Smooth muscle cell (in vitro differentiated cells): ENCODE measurements at regions not wholly inside any gene's neighbourhood (a gene's known extent, or its start where the extent isn't known, plus 50 kb on each side); places are given as distances from the start of the nearest gene placed in this dataset.

Experiments used
- DNase-seq: peaks from one replicate; lab custom pipeline; 2025; ENCODE audit not compliant: unreplicated experiment; lab: John Stamatoyannopoulos, UW
- H2AFZ ChIP-seq: fragments of 200-600 bp; sonication (generic); 2 replicates; pipeline ENCODE4 v1.6.0; 2016; ENCODE audit warnings: antibody characterized with exemption, low read depth, mild to moderate bottlenecking
- H3F3A ChIP-seq: fragments of 200-600 bp; sonication (generic); 2 replicates; pipeline ENCODE4 v1.6.0; 2017; ENCODE audit warnings: antibody characterized with exemption, low read depth
- H3K27ac ChIP-seq: fragments of 200-600 bp; sonication (generic); 2 replicates; pipeline ENCODE4 v1.5.1; 2016; ENCODE audit warnings: low read depth, mild to moderate bottlenecking
- H3K27me3 ChIP-seq: fragments of 200-600 bp; sonication (generic); 2 replicates; pipeline ENCODE4 v1.6.1; 2016; ENCODE audit warnings: low read depth, mild to moderate bottlenecking
- H3K36me3 ChIP-seq: fragments of 200-600 bp; sonication (generic); 2 replicates; pipeline ENCODE4 v1.5.1; 2016; ENCODE audit warnings: low read depth
- H3K4me1 ChIP-seq: fragments of 200-600 bp; sonication (generic); 2 replicates; pipeline ENCODE4 v1.5.1; 2016; ENCODE audit warnings: low read depth
- H3K4me2 ChIP-seq: fragments of 200-600 bp; sonication (generic); 2 replicates; pipeline ENCODE4 v1.6.0; 2016; ENCODE audit warnings: mild to moderate bottlenecking
- H3K4me3 ChIP-seq: fragments of 200-600 bp; sonication (generic); 2 replicates; pipeline ENCODE4 v1.5.1; 2016; ENCODE audit warnings: mild to moderate bottlenecking
- H3K79me2 ChIP-seq: fragments of 200-600 bp; sonication (generic); 2 replicates; pipeline ENCODE4 v1.6.0; 2016; ENCODE audit warnings: low read depth, mild to moderate bottlenecking
- H3K9ac ChIP-seq: fragments of 200-600 bp; sonication (generic); 2 replicates; pipeline ENCODE4 v1.6.0; 2016; ENCODE audit warnings: low read depth
- H3K9me3 ChIP-seq: fragments of 200-600 bp; sonication (generic); replicated peaks from 2 replicates; pipeline ENCODE4 v1.5.1; 2016; ENCODE audit warnings: low read depth
- H4K20me1 ChIP-seq: fragments of 200-600 bp; sonication (generic); 2 replicates; pipeline ENCODE4 v1.6.0; 2016; ENCODE audit warnings: low read depth
- CTCF ChIP-seq: fragments of 200-600 bp; sonication (generic); IDR thresholded peaks from 2 replicates; pipeline ENCODE4 v1.5.1; 2017; ENCODE audit warnings: borderline replicate concordance, mild to moderate bottlenecking, antibody characterized with exemption; ENCODE audit not compliant: insufficient read depth, poor library complexity, severe bottlenecking
- WGBS: methylation state at CpG from one replicate; pipeline ENCODE4 v1.1.7; 2016; ENCODE audit warnings: low lambda C conversion rate; 5-methylcytosine and 5-hydroxymethylcytosine counted together

- no peak for TF ChIP-seq CTCF
- H3K4me1 ChIP-seq: no peaks in the 10 kb centered on the region
Measured at GRCh38 chrX:74147439-74147838, 156.5 kb upstream of the ZCCHC13 start.

GRCh38 chrX:74138943-74139342 is 165.0 kb upstream of the ZCCHC13 start:
- Histone ChIP-seq H3K36me3 (no peaks in the 10 kb centered on the region), H4K20me1 (no peaks in the 10 kb centered on the region), H3K9ac (no peak overlapping the region), H3K27ac (no peak overlapping the region), H3K4me3 (no peak overlapping the region), H3F3A (no peaks in the 10 kb centered on the region), H3K4me1 (no peaks in the 10 kb centered on the region), H3K79me2 (no peaks in the 10 kb centered on the region), H2AFZ (no peak overlapping the region), H3K9me3 (no peaks in the 10 kb centered on the region), H3K4me2 (no peak overlapping the region), H3K27me3 (no peaks in the 10 kb centered on the region)
- no peak for TF ChIP-seq CTCF
- no peak for DNase-seq

More at GRCh38 chrX:74147439-74147838, 156.5 kb upstream of the ZCCHC13 start:
- no peaks in the 10 kb centered on the region for H4K20me1 ChIP-seq
- no peaks in the 10 kb centered on the region for H3K27me3 ChIP-seq
- H3F3A ChIP-seq: no peaks in the 10 kb centered on the region
- no peaks in the 10 kb centered on the region for H3K36me3 ChIP-seq
- H3K9ac ChIP-seq: no peak overlapping the region
- H3K4me2 ChIP-seq: no peak overlapping the region
- DNase-seq: no peak
- no peaks in the 10 kb centered on the region for H3K79me2 ChIP-seq
- H3K27ac ChIP-seq: no peak overlapping the region
- no peak overlapping the region for H3K4me3 ChIP-seq
- no peaks in the 10 kb centered on the region for H3K9me3 ChIP-seq
- no peak overlapping the region for H2AFZ ChIP-seq

GRCh38 chrX:74133156-74133796 is 170.7 kb upstream of the ZCCHC13 start:
- Histone ChIP-seq H3K79me2 (no peaks in the 10 kb centered on the region), H2AFZ (no peak overlapping the region)
- 25% methylated on average over 5 of the region's 5 CpGs for WGBS

More at GRCh38 chrX:74133156-74133796, 170.7 kb upstream of the ZCCHC13 start:
- Histone ChIP-seq H3K27me3 (no peaks in the 10 kb centered on the region), H3K36me3 (no peaks in the 10 kb centered on the region), H3K9me3 (no peaks in the 10 kb centered on the region), H3K4me1 (no peaks in the 10 kb centered on the region), H3K4me2 (no peak overlapping the region), H3K27ac (no peak overlapping the region), H3K9ac (no peak overlapping the region), H4K20me1 (no peaks in the 10 kb centered on the region), H3K4me3 (no peak overlapping the region), H3F3A (no peaks in the 10 kb centered on the region)
- peak; percentile 85 for TF ChIP-seq CTCF
- DNase-seq: no peak
